Breast epithelium (tissue), 4 donors: ENCODE measurements at regions not wholly inside any gene's neighbourhood (a gene's known extent, or its start where the extent isn't known, plus 50 kb on each side); places are given as distances from the start of the nearest gene placed in this dataset.

Experiments
- DNase-seq, 2 donors: peaks; one replicate each; pipeline ENCODE4 v3.0.0-alpha.2; 2019; ENCODE audit warnings: low spot score in 2 of 2
- H3K27ac ChIP-seq, 2 donors: fragments of 200-600 bp; sonication (generic) in 1 of 2; one replicate each; pipeline ENCODE4 v1.5.1; 2016 to 2019; ENCODE audit warnings: mild to moderate bottlenecking in 1 of 2
- H3K27me3 ChIP-seq, 2 donors: fragments of 200-600 bp; sonication (generic) in 1 of 2; one replicate each; pipeline versions ENCODE4 v1.5.1 to v1.6.0; 2017 to 2019; ENCODE audit warnings: control low read depth in 1 of 2, mild to moderate bottlenecking in 1 of 2
- H3K36me3 ChIP-seq: fragments of 200-600 bp; one replicate; pipeline ENCODE4 v1.5.1; 2019
- H3K4me1 ChIP-seq, 2 donors: fragments of 200-600 bp; sonication (generic); one replicate each; pipeline ENCODE4 v1.5.1; 2016 to 2019; ENCODE audit warnings: control low read depth in 1 of 2
- H3K4me3 ChIP-seq, 3 donors: fragments of 200-600 bp; sonication (generic); 1 replicate in 2 of 3; 2 replicates in 1 of 3; pipeline ENCODE4 v1.5.1; 2016 to 2019; ENCODE audit warnings: mild to moderate bottlenecking in 3 of 3, moderate library complexity in 2 of 3
- H3K9me3 ChIP-seq, 2 donors: fragments of 200-600 bp; sonication (generic) in 1 of 2; one replicate each; pipeline ENCODE4 v1.5.1; 2016 to 2019; ENCODE audit warnings: control low read depth in 1 of 2
- POLR2A ChIP-seq: fragments of 450-650 bp; IDR thresholded peaks from one replicate; pipeline ENCODE4 v1.6.1; 2016; ENCODE audit warnings: antibody characterized with exemption, mild to moderate bottlenecking, moderate library complexity
- POLR2AphosphoS5 ChIP-seq, 3 donors: sonication (generic); formaldehyde crosslinking; IDR thresholded peaks; one replicate each; pipeline ENCODE4 v1.6.1; 2017; ENCODE audit warnings: antibody characterized with exemption in 3 of 3
- intact Hi-C: fragments of 100-400 bp; cut with DNase I; formaldehyde crosslinking; loops from one replicate; pipeline ENCODE4 v1.15.1; 2023; ENCODE audit warnings: low total_unique reads
- TF ChIP-seq, protein P1 (sequence below), 3 donors: fragments of 450-650 bp; IDR thresholded peaks; one replicate each; pipeline ENCODE4 v1.5.1; 2016 to 2017; ENCODE audit warnings: antibody characterized with exemption in 3 of 3, mild to moderate bottlenecking in 3 of 3, moderate library complexity in 3 of 3

DNA sequence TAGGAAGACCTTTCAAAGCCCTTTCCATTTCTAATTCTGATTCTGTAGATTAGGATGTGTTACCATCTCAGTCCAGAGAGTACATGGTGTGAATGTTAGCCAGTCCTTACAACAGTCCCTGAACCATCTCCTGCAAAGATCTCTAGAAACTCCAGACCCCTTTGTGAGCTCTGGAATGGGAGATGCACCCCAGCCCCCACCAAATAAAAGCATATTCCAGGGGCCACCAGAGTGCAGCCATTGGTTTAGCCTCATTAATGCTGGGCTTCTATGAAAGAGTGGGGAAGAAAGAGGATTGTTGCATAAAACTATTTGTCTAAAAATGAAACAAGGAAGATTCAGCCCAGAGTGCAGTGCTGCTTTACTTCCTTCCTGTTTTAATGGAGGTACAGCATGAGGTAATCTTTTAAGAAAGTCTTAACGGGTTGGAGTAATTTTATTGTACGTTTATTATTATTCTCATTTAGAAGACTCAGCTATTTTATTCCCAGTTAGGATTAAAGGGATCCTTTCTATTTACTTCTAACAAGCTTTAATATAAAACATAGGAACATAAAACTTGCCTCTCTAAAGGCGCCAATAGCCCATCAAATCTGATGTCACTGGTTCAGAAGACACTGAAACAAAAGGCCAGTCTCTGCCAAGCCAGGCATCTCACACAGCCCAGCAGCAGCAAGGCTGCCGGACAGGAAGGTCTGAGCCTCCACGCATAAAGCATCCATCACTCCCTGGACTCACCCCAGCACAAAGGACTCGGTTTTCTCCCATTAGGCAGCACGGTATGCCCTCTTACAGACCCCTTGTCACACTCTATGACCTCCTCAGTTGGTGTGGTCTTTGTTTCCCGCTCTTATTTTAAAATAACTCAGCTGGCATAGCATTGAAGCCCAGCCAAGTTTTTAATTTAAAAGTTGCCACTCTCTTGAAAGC lies 203.9 kb upstream of the BLID start:
- Histone ChIP-seq H3K4me3 (no peak overlapping the region), H3K36me3 (no peaks in the 10 kb centered on the region), H3K4me1 (no peaks in the 10 kb centered on the region), H3K27ac (no peak overlapping the region), H3K9me3 (no peaks in the 10 kb centered on the region), H3K27me3 (no peaks in the 10 kb centered on the region)
- intact Hi-C loops: loop anchor here (2.0 kb wide), 1 partner anchor 59 kb away; no protein-coding TSS in a partner anchor
- TF ChIP-seq, protein P1, sequence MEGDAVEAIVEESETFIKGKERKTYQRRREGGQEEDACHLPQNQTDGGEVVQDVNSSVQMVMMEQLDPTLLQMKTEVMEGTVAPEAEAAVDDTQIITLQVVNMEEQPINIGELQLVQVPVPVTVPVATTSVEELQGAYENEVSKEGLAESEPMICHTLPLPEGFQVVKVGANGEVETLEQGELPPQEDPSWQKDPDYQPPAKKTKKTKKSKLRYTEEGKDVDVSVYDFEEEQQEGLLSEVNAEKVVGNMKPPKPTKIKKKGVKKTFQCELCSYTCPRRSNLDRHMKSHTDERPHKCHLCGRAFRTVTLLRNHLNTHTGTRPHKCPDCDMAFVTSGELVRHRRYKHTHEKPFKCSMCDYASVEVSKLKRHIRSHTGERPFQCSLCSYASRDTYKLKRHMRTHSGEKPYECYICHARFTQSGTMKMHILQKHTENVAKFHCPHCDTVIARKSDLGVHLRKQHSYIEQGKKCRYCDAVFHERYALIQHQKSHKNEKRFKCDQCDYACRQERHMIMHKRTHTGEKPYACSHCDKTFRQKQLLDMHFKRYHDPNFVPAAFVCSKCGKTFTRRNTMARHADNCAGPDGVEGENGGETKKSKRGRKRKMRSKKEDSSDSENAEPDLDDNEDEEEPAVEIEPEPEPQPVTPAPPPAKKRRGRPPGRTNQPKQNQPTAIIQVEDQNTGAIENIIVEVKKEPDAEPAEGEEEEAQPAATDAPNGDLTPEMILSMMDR (IDR thresholded peaks at IDR 0.05): no peak
- TF ChIP-seq POLR2A: no peak
- no peak for TF ChIP-seq POLR2AphosphoS5 (IDR thresholded peaks at IDR 0.05)
- DNase-seq: no peak

DNA sequence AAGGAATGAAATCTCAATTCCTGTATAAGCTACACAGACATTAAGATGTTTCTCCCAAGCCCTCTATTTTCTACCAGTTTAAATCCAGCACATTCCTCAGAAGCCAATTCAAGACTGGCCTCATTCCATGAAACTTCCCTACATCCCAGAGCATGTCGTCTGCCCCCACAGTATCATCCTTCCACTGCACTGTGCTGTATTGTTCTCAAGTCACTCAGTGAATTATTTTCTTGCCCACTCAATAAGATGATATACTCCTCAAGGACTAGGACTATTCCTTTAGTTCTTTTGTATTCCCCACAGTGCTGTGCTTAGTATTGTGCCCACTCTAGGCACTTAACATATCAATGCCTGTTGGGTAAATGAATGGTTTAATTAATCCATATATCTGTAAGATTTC lies 203.1 kb upstream of the BLID start:
- intact Hi-C loops: loop anchor here (2.0 kb wide), 1 partner anchor 60 kb away; no protein-coding TSS in a partner anchor
- no peaks in the 10 kb centered on the region for H3K9me3 ChIP-seq
- H3K4me1 ChIP-seq: no peaks in the 10 kb centered on the region
- TF ChIP-seq, protein P1 (IDR thresholded peaks at IDR 0.05): no peak
- no peak for TF ChIP-seq POLR2A
- no peak for TF ChIP-seq POLR2AphosphoS5 (IDR thresholded peaks at IDR 0.05)
- H3K27ac ChIP-seq: no peak overlapping the region
- H3K27me3 ChIP-seq: no peaks in the 10 kb centered on the region
- no peak for DNase-seq
- H3K36me3 ChIP-seq: no peaks in the 10 kb centered on the region
- H3K4me3 ChIP-seq: no peak overlapping the region

DNA sequence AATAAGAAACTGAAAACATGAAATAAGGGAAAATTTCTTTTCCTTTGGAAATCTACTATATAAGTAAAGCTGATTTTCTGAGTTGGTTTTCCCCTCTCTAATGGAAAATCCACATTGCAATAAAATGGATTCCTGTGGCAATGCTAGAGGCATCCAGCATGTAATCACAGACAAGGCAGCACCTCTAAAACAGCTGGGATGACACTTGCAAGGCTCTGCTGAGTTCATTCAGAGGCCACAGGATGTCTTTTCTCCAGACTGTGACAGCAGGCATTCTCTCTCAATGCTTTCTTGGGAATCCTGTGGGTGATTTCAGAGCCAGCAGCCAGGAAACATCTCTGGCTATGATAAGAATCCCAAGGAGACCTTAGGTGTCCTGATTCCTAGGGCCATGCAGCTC lies 201.3 kb upstream of the BLID start:
- Histone ChIP-seq H3K36me3 (no peaks in the 10 kb centered on the region), H3K4me1 (no peaks in the 10 kb centered on the region), H3K9me3 (no peaks in the 10 kb centered on the region), H3K4me3 (no peak overlapping the region), H3K27me3 (no peaks in the 10 kb centered on the region), H3K27ac (no peak overlapping the region)
- DNase-seq: no peak
- intact Hi-C loops: no loop called here
- no peak for TF ChIP-seq POLR2A
- TF ChIP-seq POLR2AphosphoS5 (IDR thresholded peaks at IDR 0.05): no peak
- TF ChIP-seq, protein P1 (IDR thresholded peaks at IDR 0.05): no peak

DNA sequence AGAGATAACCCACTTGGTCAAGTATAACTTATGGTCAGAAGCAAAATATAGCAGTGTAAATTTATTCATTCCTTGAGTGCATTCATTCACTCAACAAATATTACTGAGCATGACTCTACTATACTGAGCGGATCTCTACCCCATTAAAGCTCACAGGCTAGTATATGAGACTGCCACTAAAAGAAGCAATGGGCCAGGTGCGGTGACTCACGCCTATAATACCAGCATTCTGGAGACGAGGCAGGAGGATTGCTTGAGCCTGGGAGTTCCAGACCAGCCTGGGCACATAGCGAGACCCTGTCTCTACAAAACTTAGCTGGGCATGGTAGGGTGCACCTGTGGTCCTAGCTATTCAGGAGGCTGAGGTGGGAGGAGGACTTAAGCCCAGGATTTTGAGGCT lies 197.6 kb upstream of the BLID start:
- Histone ChIP-seq H3K4me1 (no peaks in the 10 kb centered on the region), H3K36me3 (no peaks in the 10 kb centered on the region), H3K4me3 (no peak overlapping the region), H3K27me3 (no peaks in the 10 kb centered on the region), H3K27ac (no peak overlapping the region), H3K9me3 (no peaks in the 10 kb centered on the region)
- intact Hi-C loops: no loop called here
- DNase-seq: no peak
- TF ChIP-seq POLR2AphosphoS5 (IDR thresholded peaks at IDR 0.05) (no peak), POLR2A (no peak)
- TF ChIP-seq, protein P1 (IDR thresholded peaks at IDR 0.05): no peak

DNA sequence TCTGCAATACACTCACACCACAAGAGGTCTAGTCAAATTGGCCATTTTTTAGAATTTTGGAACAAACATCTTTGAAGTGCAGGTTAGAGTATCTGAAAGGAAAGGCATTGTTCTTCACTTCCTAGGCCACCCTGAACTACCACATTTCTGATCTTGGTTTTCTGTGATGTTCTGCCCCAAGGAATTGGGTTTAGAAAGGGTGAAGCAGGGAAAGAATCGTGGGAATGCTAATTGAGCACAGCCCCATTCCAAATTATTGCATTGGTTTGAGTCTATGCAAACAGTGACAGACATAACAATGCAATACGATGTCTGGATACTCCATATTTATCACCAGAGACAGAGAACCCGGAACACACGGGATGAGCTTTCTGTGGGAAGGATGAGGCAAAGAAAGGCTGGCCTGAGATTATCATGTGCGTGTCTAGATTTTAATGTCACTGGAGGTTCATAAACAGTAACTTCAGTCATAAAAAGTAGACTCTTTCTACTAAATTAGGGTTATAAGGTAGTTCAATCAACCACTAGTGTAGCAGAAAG lies 195.3 kb upstream of the BLID start:
- no peaks in the 10 kb centered on the region for H3K27me3 ChIP-seq
- DNase-seq: no peak
- no peak overlapping the region for H3K27ac ChIP-seq
- intact Hi-C loops: no loop called here
- H3K36me3 ChIP-seq: no peaks in the 10 kb centered on the region
- no peaks in the 10 kb centered on the region for H3K4me1 ChIP-seq
- no peak for TF ChIP-seq POLR2AphosphoS5 (IDR thresholded peaks at IDR 0.05)
- TF ChIP-seq, protein P1 (IDR thresholded peaks at IDR 0.05): no peak
- H3K4me3 ChIP-seq: no peak overlapping the region
- H3K9me3 ChIP-seq: no peaks in the 10 kb centered on the region
